H9 (cell line): ENCODE measurements at regions not wholly inside any gene's neighbourhood (a gene's known extent, or its start where the extent isn't known, plus 50 kb on each side); places are given as distances from the start of the nearest gene placed in this dataset.

ENCODE experiments used
- DNase-seq: peaks from one replicate; pipeline ENCODE4 v3.0.0-alpha.2; 2017
- H2AFZ ChIP-seq: one replicate; pipeline ENCODE4 v1.6.1; 2013; ENCODE audit warnings: mild to moderate bottlenecking, low read length, control low read depth, moderate library complexity
- H2AK5ac ChIP-seq: 2 replicates; pipeline ENCODE4 v1.6.1; 2013; ENCODE audit warnings: low read length, control low read depth, mixed read lengths; ENCODE audit not compliant: insufficient read length
- H2BK120ac ChIP-seq: one replicate; pipeline ENCODE4 v1.6.1; 2013; ENCODE audit warnings: low read depth, mild to moderate bottlenecking, low read length, control low read depth, inconsistent platforms; ENCODE audit not compliant: poor library complexity, severe bottlenecking
- H2BK12ac ChIP-seq: 2 replicates; pipeline ENCODE4 v1.6.1; 2013; ENCODE audit warnings: low read length, control low read depth, mixed read lengths, low read depth; ENCODE audit not compliant: insufficient read length
- H2BK15ac ChIP-seq: 2 replicates; pipeline ENCODE4 v1.6.1; 2013; ENCODE audit warnings: low read depth, low read length, control low read depth
- H2BK20ac ChIP-seq: one replicate; pipeline ENCODE4 v1.6.1; 2013; ENCODE audit warnings: low read depth, mild to moderate bottlenecking, low read length, control low read depth, inconsistent platforms; ENCODE audit not compliant: poor library complexity, severe bottlenecking
- H2BK5ac ChIP-seq: 2 replicates; pipeline ENCODE4 v1.6.1; 2013; ENCODE audit warnings: low read length, control low read depth, mixed read lengths; ENCODE audit not compliant: insufficient read length
- H3K14ac ChIP-seq: 2 replicates; pipeline ENCODE4 v1.6.1; 2013; ENCODE audit warnings: low read length, control low read depth; ENCODE audit not compliant: insufficient read depth
- H3K18ac ChIP-seq: 2 replicates; pipeline ENCODE4 v1.6.1; 2013; ENCODE audit warnings: low read depth, mild to moderate bottlenecking, mixed read lengths, low read length, control low read depth; ENCODE audit not compliant: insufficient read length
- H3K23ac ChIP-seq: 2 replicates; pipeline ENCODE4 v1.6.1; 2013; ENCODE audit warnings: low read length, control low read depth, mixed read lengths, low read depth; ENCODE audit not compliant: insufficient read length
- H3K23me2 ChIP-seq: 2 replicates; pipeline ENCODE4 v1.6.1; 2013; ENCODE audit warnings: low read depth, mild to moderate bottlenecking, mixed read lengths, low read length, control low read depth; ENCODE audit not compliant: insufficient read length, poor library complexity, severe bottlenecking
- H3K27ac ChIP-seq: 2 replicates; pipeline ENCODE4 v1.5.1; 2013; ENCODE audit warnings: low read length, control low read depth, mixed read lengths, low read depth; ENCODE audit not compliant: insufficient read length
- H3K27me3 ChIP-seq: 2 replicates; pipeline ENCODE4 v1.6.1; 2013; ENCODE audit warnings: low read length, control low read depth, inconsistent platforms; ENCODE audit not compliant: insufficient read depth
- H3K4ac ChIP-seq: 2 replicates; pipeline ENCODE4 v1.6.1; 2013; ENCODE audit warnings: low read depth, mild to moderate bottlenecking, control low read depth, inconsistent platforms, low read length, moderate library complexity
- H3K4me1 ChIP-seq: 2 replicates; pipeline ENCODE4 v1.6.1; 2013; ENCODE audit warnings: low read length, control low read depth, inconsistent platforms; ENCODE audit not compliant: insufficient read depth
- H3K4me2 ChIP-seq: 2 replicates; pipeline ENCODE4 v1.6.1; 2013; ENCODE audit warnings: low read length, control low read depth, mixed read lengths; ENCODE audit not compliant: insufficient read length, insufficient read depth
- H3K56ac ChIP-seq: 2 replicates; pipeline ENCODE4 v1.6.1; 2013; ENCODE audit warnings: low read depth, mild to moderate bottlenecking, mixed read lengths, low read length, control low read depth; ENCODE audit not compliant: insufficient read length
- H3K79me1 ChIP-seq: 2 replicates; pipeline ENCODE4 v1.6.1; 2013; ENCODE audit warnings: low read depth, mild to moderate bottlenecking, moderate library complexity, low read length, control low read depth, inconsistent platforms; ENCODE audit not compliant: insufficient read depth, poor library complexity, severe bottlenecking
- H3K79me2 ChIP-seq: 2 replicates; pipeline ENCODE4 v1.6.1; 2013; ENCODE audit warnings: low read length, control low read depth, inconsistent platforms; ENCODE audit not compliant: insufficient read depth
- H3K9ac ChIP-seq: 2 replicates; pipeline ENCODE4 v1.6.1; 2013; ENCODE audit warnings: low read length, control low read depth, mixed read lengths; ENCODE audit not compliant: insufficient read length; ENCODE audit errors: extremely low read depth
- H3K9me3 ChIP-seq: one replicate; pipeline ENCODE4 v1.6.1; 2013; ENCODE audit warnings: low read depth, low read length, inconsistent platforms; ENCODE audit not compliant: control insufficient read depth
- H3T11ph ChIP-seq: one replicate; pipeline ENCODE4 v1.6.1; 2013; ENCODE audit warnings: mild to moderate bottlenecking, low read length, control low read depth, inconsistent platforms
- H4K20me1 ChIP-seq: one replicate; pipeline ENCODE4 v1.6.1; 2013; ENCODE audit not compliant: control insufficient read depth, insufficient read length, insufficient read depth
- H4K5ac ChIP-seq: 2 replicates; pipeline ENCODE4 v1.6.1; 2013; ENCODE audit warnings: low read depth, mild to moderate bottlenecking, mixed read lengths, low read length, control low read depth; ENCODE audit not compliant: insufficient read length
- H4K8ac ChIP-seq: replicated peaks from 2 replicates; pipeline ENCODE4 v1.6.1; 2013; ENCODE audit warnings: low read length, control low read depth, mixed read lengths, low read depth; ENCODE audit not compliant: insufficient read length
- H4K91ac ChIP-seq: 2 replicates; pipeline ENCODE4 v1.6.1; 2013; ENCODE audit warnings: low read depth, mild to moderate bottlenecking, moderate library complexity, mixed read lengths, low read length, control low read depth; ENCODE audit not compliant: insufficient read length
- H3K27ac Mint-ChIP-seq, 3 experiments: 2 replicates in 2 of 3; 3 replicates in 1 of 3; pipeline ENCODE4 v1.8.0; 2020 to 2021; ENCODE audit warnings: mixed read lengths in 3 of 3, mild to moderate bottlenecking in 1 of 3, moderate library complexity in 1 of 3
- H3K27me3 Mint-ChIP-seq: 2 replicates; pipeline ENCODE4 v1.8.0; 2021; ENCODE audit warnings: low read depth, mild to moderate bottlenecking, moderate library complexity, mixed read lengths
- H3K36me3 Mint-ChIP-seq, 3 experiments: 2 replicates in 2 of 3; 3 replicates in 1 of 3; pipeline ENCODE4 v1.8.0; 2020 to 2021; ENCODE audit warnings: low read depth in 3 of 3, mixed read lengths in 3 of 3; ENCODE audit not compliant: insufficient read depth in 1 of 3
- H3K4me1 Mint-ChIP-seq, 2 experiments: 2 replicates each; pipeline ENCODE4 v1.8.0; 2020; ENCODE audit warnings: mixed read lengths in 2 of 2
- H3K4me3 Mint-ChIP-seq, 2 experiments: 2 replicates in 1 of 2; 3 replicates in 1 of 2; pipeline ENCODE4 v1.8.0; 2020 to 2021; ENCODE audit warnings: mild to moderate bottlenecking in 2 of 2, mixed read lengths in 2 of 2, moderate library complexity in 1 of 2
- H3K9me3 Mint-ChIP-seq, 2 experiments: 2 replicates in 1 of 2; 3 replicates in 1 of 2; pipeline ENCODE4 v1.8.0; 2020; ENCODE audit warnings: mild to moderate bottlenecking in 2 of 2, mixed read lengths in 2 of 2, moderate library complexity in 1 of 2
- CTCF ChIP-seq: fragments of 200-600 bp; sonication (generic); conservative IDR thresholded peaks from 3 replicates; pipeline ENCODE4 v1.8.0; 2021; ENCODE audit warnings: antibody characterized with exemption, mild to moderate bottlenecking
- WGBS: extraction: QIAGEN DNeasy Blood & Tissue Kit; methylation state at CpG from one replicate; pipeline ENCODE4 v1.1.7; 2013; ENCODE audit warnings: missing lambda C conversion rate, low lambda C conversion rate, mixed read lengths; ENCODE audit not compliant: insufficient read length; ENCODE audit errors: extremely low coverage; 5-methylcytosine and 5-hydroxymethylcytosine counted together

- no peak overlapping the region for H2BK15ac ChIP-seq
- H4K91ac ChIP-seq = no peak overlapping the region
- no peak overlapping the region for H2BK5ac ChIP-seq
- H3K23me2 ChIP-seq = no peaks in the 10 kb centered on the region
- H3K56ac ChIP-seq = no peak overlapping the region
- H3K18ac ChIP-seq = no peak overlapping the region
- no peak overlapping the region for H2AK5ac ChIP-seq
- H2BK120ac ChIP-seq = no peak overlapping the region
- no peak overlapping the region for H3K4me3 Mint-ChIP-seq
- no peak overlapping the region for H3K4me2 ChIP-seq
- no peaks in the 10 kb centered on the region for H3K27me3 ChIP-seq
- H2AFZ ChIP-seq = no peak overlapping the region
- H3K79me1 ChIP-seq = no peaks in the 10 kb centered on the region
- H3K27me3 Mint-ChIP-seq = peaks cover 8% of the 10 kb centered on the region
- no peak overlapping the region for H2BK20ac ChIP-seq
- H3K9me3 Mint-ChIP-seq = no peaks in the 10 kb centered on the region
- H3K4ac ChIP-seq = no peak overlapping the region
- H3K23ac ChIP-seq = no peak overlapping the region
- H4K8ac ChIP-seq = no peak overlapping the region
- no peaks in the 10 kb centered on the region for H3K79me2 ChIP-seq
- H4K5ac ChIP-seq = no peak overlapping the region
- H2BK12ac ChIP-seq = no peak overlapping the region
- no peaks in the 10 kb centered on the region for H3K9me3 ChIP-seq
- TF ChIP-seq CTCF = no peak
- no peaks in the 10 kb centered on the region for H3K4me1 ChIP-seq
- no peaks in the 10 kb centered on the region for H4K20me1 ChIP-seq
- H3K27ac Mint-ChIP-seq = no peak overlapping the region
- H3K36me3 Mint-ChIP-seq = no peaks in the 10 kb centered on the region
- H3K14ac ChIP-seq = no peak overlapping the region
- no peak overlapping the region for H3T11ph ChIP-seq
- no CpG with 5 or more reads among the region's 4 CpGs for WGBS
- no peaks in the 10 kb centered on the region for H3K4me1 Mint-ChIP-seq
- H3K27ac ChIP-seq = no peak overlapping the region
- no peak overlapping the region for H3K9ac ChIP-seq
- DNase-seq = no peak
These were observed 166.7 kb downstream of the UCK2 start for GRCh38 chr1:165994107-165994506.
